ENCODE measurements at regions not wholly inside any gene's neighbourhood (a gene's known extent, or its start where the extent isn't known, plus 50 kb on each side); places are given as distances from the start of the nearest gene placed in this dataset.

DNA sequence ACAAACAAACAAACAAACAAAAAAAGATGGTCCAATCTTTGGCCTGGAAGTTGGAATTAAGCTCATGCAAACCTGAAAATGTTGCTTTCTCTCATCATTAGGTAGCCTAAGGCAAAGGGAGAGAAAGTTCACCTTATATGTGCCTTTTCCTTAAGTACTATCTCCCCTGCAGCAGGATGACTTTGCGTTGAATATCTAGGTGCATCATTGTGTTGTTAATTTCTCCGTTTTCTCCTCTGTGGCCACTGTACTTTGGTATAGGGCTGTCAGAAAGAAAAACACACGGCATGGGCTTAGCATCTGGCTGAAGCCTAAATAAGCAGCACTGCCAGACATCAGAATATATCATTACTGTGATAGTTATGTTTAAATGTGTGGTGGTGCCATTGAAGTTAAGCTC lies 345.5 kb downstream of the BCAT1 start:
- TF ChIP-seq, protein P1, sequence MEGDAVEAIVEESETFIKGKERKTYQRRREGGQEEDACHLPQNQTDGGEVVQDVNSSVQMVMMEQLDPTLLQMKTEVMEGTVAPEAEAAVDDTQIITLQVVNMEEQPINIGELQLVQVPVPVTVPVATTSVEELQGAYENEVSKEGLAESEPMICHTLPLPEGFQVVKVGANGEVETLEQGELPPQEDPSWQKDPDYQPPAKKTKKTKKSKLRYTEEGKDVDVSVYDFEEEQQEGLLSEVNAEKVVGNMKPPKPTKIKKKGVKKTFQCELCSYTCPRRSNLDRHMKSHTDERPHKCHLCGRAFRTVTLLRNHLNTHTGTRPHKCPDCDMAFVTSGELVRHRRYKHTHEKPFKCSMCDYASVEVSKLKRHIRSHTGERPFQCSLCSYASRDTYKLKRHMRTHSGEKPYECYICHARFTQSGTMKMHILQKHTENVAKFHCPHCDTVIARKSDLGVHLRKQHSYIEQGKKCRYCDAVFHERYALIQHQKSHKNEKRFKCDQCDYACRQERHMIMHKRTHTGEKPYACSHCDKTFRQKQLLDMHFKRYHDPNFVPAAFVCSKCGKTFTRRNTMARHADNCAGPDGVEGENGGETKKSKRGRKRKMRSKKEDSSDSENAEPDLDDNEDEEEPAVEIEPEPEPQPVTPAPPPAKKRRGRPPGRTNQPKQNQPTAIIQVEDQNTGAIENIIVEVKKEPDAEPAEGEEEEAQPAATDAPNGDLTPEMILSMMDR (IDR thresholded peaks at IDR 0.05): no peak
- TF ChIP-seq MAFK (IDR thresholded peaks at IDR 0.05; ENCODE audit: partially characterized antibody) (no peak), ZFP36 (IDR thresholded peaks at IDR 0.05; ENCODE audit: borderline replicate concordance, partially characterized antibody) (no peak), RFX5 (IDR thresholded peaks at IDR 0.05) (no peak), NFE2L2 (conservative IDR thresholded peaks at IDR 0.05; ENCODE audit: low read length) (no peak), RARB (CRISPR knock-in tag; IDR thresholded peaks at IDR 0.05) (no peak)
- TF ChIP-seq, protein P2, sequence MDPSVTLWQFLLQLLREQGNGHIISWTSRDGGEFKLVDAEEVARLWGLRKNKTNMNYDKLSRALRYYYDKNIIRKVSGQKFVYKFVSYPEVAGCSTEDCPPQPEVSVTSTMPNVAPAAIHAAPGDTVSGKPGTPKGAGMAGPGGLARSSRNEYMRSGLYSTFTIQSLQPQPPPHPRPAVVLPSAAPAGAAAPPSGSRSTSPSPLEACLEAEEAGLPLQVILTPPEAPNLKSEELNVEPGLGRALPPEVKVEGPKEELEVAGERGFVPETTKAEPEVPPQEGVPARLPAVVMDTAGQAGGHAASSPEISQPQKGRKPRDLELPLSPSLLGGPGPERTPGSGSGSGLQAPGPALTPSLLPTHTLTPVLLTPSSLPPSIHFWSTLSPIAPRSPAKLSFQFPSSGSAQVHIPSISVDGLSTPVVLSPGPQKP (IDR thresholded peaks at IDR 0.05; ENCODE audit: low read depth, low read length): no peak
- TF ChIP-seq, protein P3, sequence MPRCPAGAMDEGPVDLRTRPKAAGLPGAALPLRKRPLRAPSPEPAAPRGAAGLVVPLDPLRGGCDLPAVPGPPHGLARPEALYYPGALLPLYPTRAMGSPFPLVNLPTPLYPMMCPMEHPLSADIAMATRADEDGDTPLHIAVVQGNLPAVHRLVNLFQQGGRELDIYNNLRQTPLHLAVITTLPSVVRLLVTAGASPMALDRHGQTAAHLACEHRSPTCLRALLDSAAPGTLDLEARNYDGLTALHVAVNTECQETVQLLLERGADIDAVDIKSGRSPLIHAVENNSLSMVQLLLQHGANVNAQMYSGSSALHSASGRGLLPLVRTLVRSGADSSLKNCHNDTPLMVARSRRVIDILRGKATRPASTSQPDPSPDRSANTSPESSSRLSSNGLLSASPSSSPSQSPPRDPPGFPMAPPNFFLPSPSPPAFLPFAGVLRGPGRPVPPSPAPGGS (IDR thresholded peaks at IDR 0.05): no peak
